Type B pancreatic cell (in vitro differentiated cells): ENCODE measurements at regions not wholly inside any gene's neighbourhood (a gene's known extent, or its start where the extent isn't known, plus 50 kb on each side); places are given as distances from the start of the nearest gene placed in this dataset.
A peak's percentile ranks its signal among the peaks of the same experiment; 100 is the strongest.

Experiments
- DNase-seq: peaks from one replicate; pipeline ENCODE4 v3.0.0; 2021; ENCODE audit warnings: mixed read lengths; ENCODE audit not compliant: unreplicated experiment; ENCODE audit errors: extremely low spot score
- H3K27ac Mint-ChIP-seq: 2 replicates; pipeline ENCODE4 v1.8.0; 2021; ENCODE audit warnings: mild to moderate bottlenecking, mixed read lengths
- H3K27me3 Mint-ChIP-seq: 2 replicates; pipeline ENCODE4 v1.8.0; 2021; ENCODE audit warnings: mixed read lengths
- H3K36me3 Mint-ChIP-seq: 2 replicates; pipeline ENCODE4 v1.8.0; 2021; ENCODE audit warnings: mixed read lengths
- H3K4me1 Mint-ChIP-seq: one replicate; pipeline ENCODE4 v1.8.0; 2021; ENCODE audit warnings: mixed read lengths; ENCODE audit not compliant: unreplicated experiment
- H3K4me3 Mint-ChIP-seq: 2 replicates; pipeline ENCODE4 v1.8.0; 2021; ENCODE audit warnings: mild to moderate bottlenecking, mixed read lengths
- H3K9me3 Mint-ChIP-seq: 2 replicates; pipeline ENCODE4 v1.8.0; 2021; ENCODE audit warnings: mixed read lengths
- TF ChIP-seq, protein P1 (sequence below): fragments of 200-600 bp; sonication (generic); conservative IDR thresholded peaks from 2 replicates; pipeline ENCODE4 v1.5.0; 2021; ENCODE audit warnings: antibody characterized with exemption, mild to moderate bottlenecking

DNA sequence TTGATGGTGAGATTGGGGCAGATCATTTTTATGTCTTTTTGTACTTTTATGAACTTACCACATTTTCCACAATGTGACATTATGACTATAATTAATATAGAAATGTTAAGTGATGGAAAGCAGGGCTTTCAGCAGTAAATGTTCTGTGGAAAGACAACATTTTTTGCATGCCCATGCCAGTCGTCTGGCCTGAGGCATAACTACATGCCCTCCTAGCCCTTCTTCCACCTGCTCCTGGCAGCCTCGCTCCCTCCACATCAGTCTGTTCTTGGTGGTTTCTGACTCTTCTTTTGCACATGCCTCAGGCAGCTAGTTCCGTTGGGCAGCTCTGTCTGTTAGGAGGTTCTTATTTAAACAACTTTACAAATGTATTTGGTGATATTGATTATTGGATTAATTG lies 182.0 kb upstream of the TWIST2 start:
- TF ChIP-seq, protein P1, sequence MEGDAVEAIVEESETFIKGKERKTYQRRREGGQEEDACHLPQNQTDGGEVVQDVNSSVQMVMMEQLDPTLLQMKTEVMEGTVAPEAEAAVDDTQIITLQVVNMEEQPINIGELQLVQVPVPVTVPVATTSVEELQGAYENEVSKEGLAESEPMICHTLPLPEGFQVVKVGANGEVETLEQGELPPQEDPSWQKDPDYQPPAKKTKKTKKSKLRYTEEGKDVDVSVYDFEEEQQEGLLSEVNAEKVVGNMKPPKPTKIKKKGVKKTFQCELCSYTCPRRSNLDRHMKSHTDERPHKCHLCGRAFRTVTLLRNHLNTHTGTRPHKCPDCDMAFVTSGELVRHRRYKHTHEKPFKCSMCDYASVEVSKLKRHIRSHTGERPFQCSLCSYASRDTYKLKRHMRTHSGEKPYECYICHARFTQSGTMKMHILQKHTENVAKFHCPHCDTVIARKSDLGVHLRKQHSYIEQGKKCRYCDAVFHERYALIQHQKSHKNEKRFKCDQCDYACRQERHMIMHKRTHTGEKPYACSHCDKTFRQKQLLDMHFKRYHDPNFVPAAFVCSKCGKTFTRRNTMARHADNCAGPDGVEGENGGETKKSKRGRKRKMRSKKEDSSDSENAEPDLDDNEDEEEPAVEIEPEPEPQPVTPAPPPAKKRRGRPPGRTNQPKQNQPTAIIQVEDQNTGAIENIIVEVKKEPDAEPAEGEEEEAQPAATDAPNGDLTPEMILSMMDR = no peak
- H3K4me1 Mint-ChIP-seq = no peaks in the 10 kb centered on the region
- H3K9me3 Mint-ChIP-seq = peaks cover 18% of the 10 kb centered on the region
- DNase-seq = no peak
- no peaks in the 10 kb centered on the region for H3K36me3 Mint-ChIP-seq
- no peak overlapping the region for H3K4me3 Mint-ChIP-seq
- no peak overlapping the region for H3K27ac Mint-ChIP-seq
- H3K27me3 Mint-ChIP-seq = peaks cover 12% of the 10 kb centered on the region

DNA sequence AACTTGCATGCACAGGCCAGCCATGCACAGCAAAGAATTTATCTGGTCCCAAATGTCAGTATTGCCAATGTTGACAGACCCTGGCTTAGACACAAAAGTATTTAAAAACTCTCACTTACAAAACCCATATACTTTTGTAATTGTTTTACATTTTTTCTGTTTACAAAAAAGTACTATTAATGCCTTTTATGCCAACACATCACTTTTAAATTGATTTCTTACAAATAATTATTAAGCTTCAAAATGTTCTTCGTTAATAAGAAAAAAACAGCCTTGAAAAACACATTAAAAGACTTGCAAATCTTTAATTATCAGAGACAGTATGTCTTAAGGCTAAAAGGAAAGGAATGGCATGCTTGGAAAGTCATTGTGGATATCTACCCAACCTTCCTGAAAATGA lies 181.3 kb upstream of the TWIST2 start:
- DNase-seq = no peak
- no peaks in the 10 kb centered on the region for H3K36me3 Mint-ChIP-seq
- no peak overlapping the region for H3K4me3 Mint-ChIP-seq
- peaks cover 12% of the 10 kb centered on the region for H3K27me3 Mint-ChIP-seq
- H3K4me1 Mint-ChIP-seq = no peaks in the 10 kb centered on the region
- H3K27ac Mint-ChIP-seq = no peak overlapping the region
- TF ChIP-seq, protein P1 = no peak
- peaks cover 20% of the 10 kb centered on the region for H3K9me3 Mint-ChIP-seq

DNA sequence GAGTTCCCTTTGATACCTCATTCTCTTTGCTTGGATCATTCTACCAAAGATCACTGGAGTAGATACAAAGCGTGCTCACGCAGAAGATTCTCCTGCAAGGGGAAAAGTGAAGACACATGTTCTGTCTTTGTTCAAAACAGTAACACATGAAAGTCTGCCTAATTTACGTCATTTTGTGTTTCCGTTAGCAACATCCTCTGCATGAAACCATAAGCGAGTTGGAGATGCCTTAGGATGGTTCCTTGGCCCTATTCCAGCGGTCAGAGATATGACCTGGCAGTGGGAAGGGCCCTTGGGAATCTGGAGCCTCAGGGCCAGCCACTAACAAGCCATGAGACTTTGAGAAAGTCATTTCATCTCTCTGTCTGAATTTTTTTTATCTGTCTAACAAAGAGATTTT lies 180.9 kb upstream of the TWIST2 start:
- no peak overlapping the region for H3K4me3 Mint-ChIP-seq
- DNase-seq = no peak
- peaks cover 12% of the 10 kb centered on the region for H3K27me3 Mint-ChIP-seq
- TF ChIP-seq, protein P1 = no peak
- H3K36me3 Mint-ChIP-seq = no peaks in the 10 kb centered on the region
- H3K9me3 Mint-ChIP-seq = peaks cover 20% of the 10 kb centered on the region
- no peak overlapping the region for H3K27ac Mint-ChIP-seq
- no peaks in the 10 kb centered on the region for H3K4me1 Mint-ChIP-seq

DNA sequence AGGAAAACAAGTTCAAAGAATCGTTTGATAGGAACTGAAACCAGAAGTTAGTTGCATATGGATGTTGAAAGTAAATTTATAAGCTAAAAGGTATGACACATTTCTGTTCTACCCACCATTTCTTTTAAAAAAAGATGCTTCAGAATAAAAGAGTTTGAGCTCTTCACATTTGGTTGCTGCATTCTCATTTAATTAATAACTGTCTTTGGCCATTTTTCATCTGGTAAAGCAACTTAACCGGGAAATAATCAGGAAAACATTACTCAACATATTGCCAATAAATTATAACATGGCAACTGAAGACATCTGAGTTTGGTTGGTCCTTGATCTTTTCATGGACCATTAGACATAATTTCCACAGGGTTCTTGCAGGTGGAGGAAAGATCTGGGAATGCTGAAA lies 180.2 kb upstream of the TWIST2 start:
- Mint-ChIP-seq H3K4me1 (no peaks in the 10 kb centered on the region), H3K4me3 (no peak overlapping the region), H3K27ac (no peak overlapping the region), H3K27me3 (peaks cover 16% of the 10 kb centered on the region), H3K9me3 (peaks cover 20% of the 10 kb centered on the region), H3K36me3 (no peaks in the 10 kb centered on the region)
- no peak for DNase-seq
- TF ChIP-seq, protein P1 = no peak

DNA sequence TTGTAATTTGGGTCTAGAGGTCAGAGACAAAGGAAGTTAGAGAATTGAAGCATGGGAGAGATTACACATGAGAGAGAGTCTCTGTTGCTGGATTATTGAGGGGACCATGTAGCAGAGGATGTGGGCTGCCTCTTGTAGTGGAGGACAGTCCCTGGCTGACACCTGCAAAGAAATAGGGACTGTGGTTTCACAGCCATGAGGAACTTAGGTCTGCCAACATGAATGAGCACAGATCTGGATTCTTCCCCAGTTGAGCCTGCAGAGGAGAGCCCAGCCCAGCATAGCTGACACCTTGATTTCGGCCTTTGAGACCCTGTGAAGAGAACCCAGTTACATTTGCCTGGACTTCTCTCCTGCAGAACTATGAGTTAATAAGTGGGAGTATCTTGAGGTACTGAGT lies 179.5 kb upstream of the TWIST2 start:
- DNase-seq = peak; percentile 15

More for the DNA sequence above, 179.5 kb upstream of the TWIST2 start:
- no peak overlapping the region for H3K27ac Mint-ChIP-seq
- peaks cover 20% of the 10 kb centered on the region for H3K9me3 Mint-ChIP-seq
- H3K36me3 Mint-ChIP-seq = no peaks in the 10 kb centered on the region
- no peak overlapping the region for H3K4me3 Mint-ChIP-seq
- H3K4me1 Mint-ChIP-seq = no peaks in the 10 kb centered on the region
- H3K27me3 Mint-ChIP-seq = peaks cover 16% of the 10 kb centered on the region
- TF ChIP-seq, protein P1 = no peak
